ENCODE measurements at regions not wholly inside any gene's neighbourhood (a gene's known extent, or its start where the extent isn't known, plus 50 kb on each side); places are given as distances from the start of the nearest gene placed in this dataset.

DNA sequence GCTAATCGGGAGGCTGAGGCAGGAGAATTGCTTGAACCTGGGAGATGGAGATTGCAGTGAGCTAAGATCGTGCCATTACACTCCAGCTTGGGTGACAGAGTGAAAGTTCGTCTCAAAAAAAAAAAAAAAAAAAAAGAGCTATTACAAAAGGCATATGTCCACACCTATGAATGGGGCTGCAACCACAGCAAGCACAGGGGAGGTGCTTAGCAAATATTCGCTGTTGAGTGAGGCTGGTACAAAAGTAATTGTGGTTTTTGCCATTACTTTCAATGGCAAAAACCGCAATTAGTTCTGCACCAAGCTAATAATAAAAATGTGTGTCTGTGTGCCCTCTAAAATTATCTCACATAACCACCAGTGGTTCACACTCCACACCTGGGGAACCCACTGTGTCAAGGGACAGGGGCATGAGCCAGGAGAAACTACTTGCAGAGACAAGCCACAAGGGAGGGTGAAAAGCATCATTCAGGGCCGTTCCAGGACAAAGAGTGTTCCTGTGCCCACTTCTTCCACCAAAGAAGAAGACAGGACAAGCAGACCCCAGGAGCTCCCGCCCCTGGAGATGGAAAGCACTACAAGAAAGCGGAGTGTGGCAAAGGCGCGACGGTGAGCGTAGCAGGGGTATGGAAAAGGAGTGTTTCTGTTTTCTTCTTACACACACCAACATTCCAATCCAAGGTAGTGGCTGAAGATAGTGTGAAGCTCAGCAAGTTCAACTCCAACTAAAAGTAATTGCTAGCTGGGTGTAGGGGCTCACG, 84.4 kb upstream of the CNEP1R1 start:
- Histone ChIP-seq H3K23ac (ENCODE audit: insufficient read length, low read depth, low read length) (no peak overlapping the region), H3K79me1 (ENCODE audit: insufficient read depth, low read depth, low read length, poor library complexity, severe bottlenecking) (no peaks in the 10 kb centered on the region), H3T11ph (ENCODE audit: low read length) (no peak overlapping the region), H3K56ac (ENCODE audit: insufficient read length, low read depth, low read length) (no peak overlapping the region), H3K27me3 (ENCODE audit: insufficient read depth, low read length) (no peaks in the 10 kb centered on the region), H4K91ac (ENCODE audit: insufficient read length, low read depth, low read length) (no peak overlapping the region), H3K23me2 (ENCODE audit: insufficient read length, low read depth, low read length, poor library complexity, severe bottlenecking) (no peaks in the 10 kb centered on the region), H3K4ac (ENCODE audit: low read depth, low read length) (no peak overlapping the region), H3K4me1 (ENCODE audit: insufficient read depth, low read length) (no peaks in the 10 kb centered on the region), H3K14ac (ENCODE audit: insufficient read depth, low read length) (no peak overlapping the region), H2BK120ac (ENCODE audit: low read depth, low read length, poor library complexity, severe bottlenecking) (no peak overlapping the region), H3K4me2 (ENCODE audit: insufficient read depth, insufficient read length, low read length) (no peak overlapping the region), H3K27ac (ENCODE audit: insufficient read length, low read depth, low read length) (no peak overlapping the region), H4K5ac (ENCODE audit: insufficient read length, low read depth, low read length) (no peak overlapping the region), H2BK15ac (ENCODE audit: low read depth, low read length) (no peak overlapping the region), H4K8ac (replicated peaks; ENCODE audit: insufficient read length, low read depth, low read length) (no peak overlapping the region), H4K20me1 (ENCODE audit: control insufficient read depth, insufficient read depth, insufficient read length) (no peaks in the 10 kb centered on the region), H3K9me3 (ENCODE audit: control insufficient read depth, low read depth, low read length) (no peaks in the 10 kb centered on the region), H3K9ac (ENCODE audit: extremely low read depth, insufficient read length, low read length) (no peak overlapping the region), H2AFZ (ENCODE audit: low read length) (no peak overlapping the region), H3K79me2 (ENCODE audit: insufficient read depth, low read length) (no peaks in the 10 kb centered on the region), H2AK5ac (ENCODE audit: insufficient read length, low read length) (no peak overlapping the region), H2BK5ac (ENCODE audit: insufficient read length, low read length) (no peak overlapping the region), H3K18ac (ENCODE audit: insufficient read length, low read depth, low read length) (no peak overlapping the region), H2BK12ac (ENCODE audit: insufficient read length, low read depth, low read length) (no peak overlapping the region), H2BK20ac (ENCODE audit: low read depth, low read length, poor library complexity, severe bottlenecking) (no peak overlapping the region)
- no peak for DNase-seq
- H3K9me3 Mint-ChIP-seq, result peaks cover 11% of the 10 kb centered on the region in 2 experiments
- no peak overlapping the region for H3K27ac Mint-ChIP-seq
- peaks cover 0 to 2% of the 10 kb centered on the region in 2 experiments; a peak in 1 of 4 replicates for H3K4me1 Mint-ChIP-seq
- H3K36me3 Mint-ChIP-seq (ENCODE audit: insufficient read depth in 1 of 3, low read depth in 3 of 3), result peaks cover 5 to 10% (median 9%) of the 10 kb centered on the region in 3 experiments; a peak in 6 of 7 replicates
- no CpG with 5 or more reads among the region's 13 CpGs for WGBS (ENCODE audit: extremely low coverage, insufficient read length, low lambda C conversion rate)
- no peak overlapping the region for H3K4me3 Mint-ChIP-seq
- H3K27me3 Mint-ChIP-seq (ENCODE audit: low read depth), result peaks cover 19% of the 10 kb centered on the region
- no peak for TF ChIP-seq CTCF (conservative IDR thresholded peaks at IDR 0.05)

All from H9 (cell line).